ENCODE measurements at regions not wholly inside any gene's neighbourhood (a gene's known extent, or its start where the extent isn't known, plus 50 kb on each side); places are given as distances from the start of the nearest gene placed in this dataset.

GRCh38 chr1:182293119-182293589 is 98.4 kb downstream of the GLUL start (continued):
- no peak for TF ChIP-seq ZSCAN5A (CRISPR knock-in tag; IDR thresholded peaks at IDR 0.05; ENCODE audit: borderline replicate concordance)
- no peak for TF ChIP-seq MTF1 (CRISPR knock-in tag; IDR thresholded peaks at IDR 0.05)
- no peak for TF ChIP-seq HNRNPK (IDR thresholded peaks at IDR 0.05; ENCODE audit: low read depth, low read length, poor library complexity, severe bottlenecking)
- peak; percentile 54; the same call in 1 of the 2 replicates for TF ChIP-seq ELF3 (CRISPR knock-in tag; IDR thresholded peaks at IDR 0.05)
- TF ChIP-seq SETDB1 (CRISPR knock-in tag; IDR thresholded peaks at IDR 0.05; ENCODE audit: borderline replicate concordance), result no peak
- TF ChIP-seq JARID2 (CRISPR knock-in tag; IDR thresholded peaks at IDR 0.05; ENCODE audit: insufficient replicate concordance), result no peak
- TF ChIP-seq STAT5B (CRISPR knock-in tag; IDR thresholded peaks at IDR 0.05), result no peak
- no peak for TF ChIP-seq ZNF101 (CRISPR knock-in tag; IDR thresholded peaks at IDR 0.05; ENCODE audit: borderline replicate concordance, low read depth)
- no peak for TF ChIP-seq ZNF34 (CRISPR knock-in tag; IDR thresholded peaks at IDR 0.05; ENCODE audit: borderline replicate concordance)
- TF ChIP-seq TSC22D2 (CRISPR knock-in tag; IDR thresholded peaks at IDR 0.05; ENCODE audit: borderline replicate concordance), result peak; percentile 38; the same call in 1 of the 2 replicates
- no peak for TF ChIP-seq ZNF562 (CRISPR knock-in tag; IDR thresholded peaks at IDR 0.05; ENCODE audit: borderline replicate concordance)
- TF ChIP-seq HNRNPLL (IDR thresholded peaks at IDR 0.05; ENCODE audit: low read depth, low read length, poor library complexity, severe bottlenecking), result no peak
- TF ChIP-seq ZNF18 (CRISPR knock-in tag; IDR thresholded peaks at IDR 0.05; ENCODE audit: insufficient replicate concordance), result no peak
- TF ChIP-seq ZFP82 (CRISPR knock-in tag; IDR thresholded peaks at IDR 0.05; ENCODE audit: borderline replicate concordance), result no peak
- no peak for TF ChIP-seq KDM3A (CRISPR knock-in tag; IDR thresholded peaks at IDR 0.05; ENCODE audit: low read depth)
- no peak for TF ChIP-seq SYNCRIP (IDR thresholded peaks at IDR 0.05; ENCODE audit: insufficient read depth, low read depth, low read length)
- TF ChIP-seq ZMYM2 (CRISPR knock-in tag; IDR thresholded peaks at IDR 0.05), result no peak
- no peak for TF ChIP-seq MXD4 (CRISPR knock-in tag; IDR thresholded peaks at IDR 0.05)
- no peak for TF ChIP-seq ZNF773 (CRISPR knock-in tag; IDR thresholded peaks at IDR 0.05; ENCODE audit: borderline replicate concordance)
- TF ChIP-seq TEF (CRISPR knock-in tag; IDR thresholded peaks at IDR 0.05), result no peak
- TF ChIP-seq THAP11 (CRISPR knock-in tag; IDR thresholded peaks at IDR 0.05), result peak; percentile 38; the same call in 1 of the 2 replicates
- TF ChIP-seq ZNF550 (CRISPR knock-in tag; IDR thresholded peaks at IDR 0.05; ENCODE audit: borderline replicate concordance), result no peak
- no peak for TF ChIP-seq FOXO4 (CRISPR knock-in tag; conservative IDR thresholded peaks at IDR 0.05)
- no peak for TF ChIP-seq ZNF720 (CRISPR knock-in tag; IDR thresholded peaks at IDR 0.05)
- no peak for TF ChIP-seq IRF9 (CRISPR knock-in tag; IDR thresholded peaks at IDR 0.05; ENCODE audit: borderline replicate concordance)
